BE2C (cell line): ENCODE measurements at regions not wholly inside any gene's neighbourhood (a gene's known extent, or its start where the extent isn't known, plus 50 kb on each side); places are given as distances from the start of the nearest gene placed in this dataset.
A peak's percentile ranks its signal among the peaks of the same experiment; 100 is the strongest.

Experiments
- DNase-seq: peaks from one replicate; pipeline ENCODE4 v3.0.0-alpha.2; 2020
- H3K27me3 ChIP-seq: fragments of 250-450 bp; sonication (Bioruptor Pico); 2 replicates; pipeline ENCODE4 v1.5.1; 2020; ENCODE audit warnings: mild to moderate bottlenecking
- H3K36me3 ChIP-seq: fragments of 250-450 bp; sonication (Bioruptor Pico); 2 replicates; pipeline ENCODE4 v1.5.1; 2020; ENCODE audit warnings: mild to moderate bottlenecking
- H3K4me1 ChIP-seq: fragments of 250-450 bp; sonication (Bioruptor Pico); 2 replicates; pipeline ENCODE4 v1.5.1; 2020
- H3K4me3 ChIP-seq: 2 replicates; pipeline ENCODE4 v1.5.1; 2011; ENCODE audit warnings: low read depth, low read length
- H3K9me3 ChIP-seq: fragments of 250-450 bp; sonication (Bioruptor Pico); 2 replicates; pipeline ENCODE4 v1.5.1; 2020
- TF ChIP-seq, protein P1 (sequence below): IDR thresholded peaks from 2 replicates; pipeline ENCODE4 v1.5.1; 2012; ENCODE audit warnings: mild to moderate bottlenecking, low read depth, low read length

- H3K27me3 ChIP-seq, result no peaks in the 10 kb centered on the region
- H3K9me3 ChIP-seq, result no peaks in the 10 kb centered on the region
- no peaks in the 10 kb centered on the region for H3K36me3 ChIP-seq
- no peaks in the 10 kb centered on the region for H3K4me1 ChIP-seq
- H3K4me3 ChIP-seq, result no peak overlapping the region
- TF ChIP-seq, protein P1, sequence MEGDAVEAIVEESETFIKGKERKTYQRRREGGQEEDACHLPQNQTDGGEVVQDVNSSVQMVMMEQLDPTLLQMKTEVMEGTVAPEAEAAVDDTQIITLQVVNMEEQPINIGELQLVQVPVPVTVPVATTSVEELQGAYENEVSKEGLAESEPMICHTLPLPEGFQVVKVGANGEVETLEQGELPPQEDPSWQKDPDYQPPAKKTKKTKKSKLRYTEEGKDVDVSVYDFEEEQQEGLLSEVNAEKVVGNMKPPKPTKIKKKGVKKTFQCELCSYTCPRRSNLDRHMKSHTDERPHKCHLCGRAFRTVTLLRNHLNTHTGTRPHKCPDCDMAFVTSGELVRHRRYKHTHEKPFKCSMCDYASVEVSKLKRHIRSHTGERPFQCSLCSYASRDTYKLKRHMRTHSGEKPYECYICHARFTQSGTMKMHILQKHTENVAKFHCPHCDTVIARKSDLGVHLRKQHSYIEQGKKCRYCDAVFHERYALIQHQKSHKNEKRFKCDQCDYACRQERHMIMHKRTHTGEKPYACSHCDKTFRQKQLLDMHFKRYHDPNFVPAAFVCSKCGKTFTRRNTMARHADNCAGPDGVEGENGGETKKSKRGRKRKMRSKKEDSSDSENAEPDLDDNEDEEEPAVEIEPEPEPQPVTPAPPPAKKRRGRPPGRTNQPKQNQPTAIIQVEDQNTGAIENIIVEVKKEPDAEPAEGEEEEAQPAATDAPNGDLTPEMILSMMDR, result no peak
- DNase-seq, result no peak
Measured at GRCh38 chr4:83779103-83780052, 243.5 kb downstream of the GPAT3 start.

GRCh38 chr4:83772685-83773084 is 236.8 kb downstream of the GPAT3 start:
- Histone ChIP-seq H3K4me1 (no peaks in the 10 kb centered on the region), H3K9me3 (no peaks in the 10 kb centered on the region), H3K36me3 (no peaks in the 10 kb centered on the region), H3K27me3 (no peaks in the 10 kb centered on the region), H3K4me3 (no peak overlapping the region)
- TF ChIP-seq, protein P1, result no peak
- no peak for DNase-seq

GRCh38 chr4:83771113-83771705 is 235.3 kb downstream of the GPAT3 start:
- H3K4me3 ChIP-seq, result no peak overlapping the region
- peak; percentile 66 for DNase-seq
- no peaks in the 10 kb centered on the region for H3K27me3 ChIP-seq
- H3K9me3 ChIP-seq, result no peaks in the 10 kb centered on the region
- TF ChIP-seq, protein P1, result peak; percentile 87
- H3K4me1 ChIP-seq, result no peaks in the 10 kb centered on the region
- no peaks in the 10 kb centered on the region for H3K36me3 ChIP-seq

- no peaks in the 10 kb centered on the region for H3K27me3 ChIP-seq
- no peak overlapping the region for H3K4me3 ChIP-seq
- no peak for DNase-seq
- TF ChIP-seq, protein P1, result no peak
- no peaks in the 10 kb centered on the region for H3K9me3 ChIP-seq
- no peaks in the 10 kb centered on the region for H3K36me3 ChIP-seq
- no peaks in the 10 kb centered on the region for H3K4me1 ChIP-seq
Measured at GRCh38 chr4:83768146-83768545, 232.2 kb downstream of the GPAT3 start.

DNA sequence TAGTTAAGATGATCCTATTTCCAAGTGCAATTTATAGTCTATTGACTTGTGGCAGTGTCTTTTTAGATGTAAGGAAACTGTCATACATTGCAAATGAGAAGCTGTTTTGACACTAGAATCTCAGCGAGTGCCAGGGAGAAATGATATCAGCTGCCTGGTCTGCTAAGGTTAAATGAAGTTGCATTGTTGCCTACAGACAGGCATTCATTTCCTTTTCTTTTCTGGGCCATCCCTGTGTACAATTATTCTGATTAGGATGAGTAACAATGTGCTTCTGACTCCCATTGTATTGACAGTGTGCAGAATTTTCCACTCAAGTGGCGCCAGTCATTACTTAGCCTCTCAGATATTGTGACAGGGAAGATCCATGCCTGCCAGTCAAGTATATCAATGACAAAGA is 231.2 kb downstream of the GPAT3 start:
- H3K9me3 ChIP-seq, result no peaks in the 10 kb centered on the region
- no peak for DNase-seq
- no peaks in the 10 kb centered on the region for H3K27me3 ChIP-seq
- TF ChIP-seq, protein P1, result no peak
- no peaks in the 10 kb centered on the region for H3K36me3 ChIP-seq
- H3K4me1 ChIP-seq, result no peaks in the 10 kb centered on the region
- no peak overlapping the region for H3K4me3 ChIP-seq

GRCh38 chr4:83759611-83760010 is 223.7 kb downstream of the GPAT3 start:
- Histone ChIP-seq H3K4me3 (no peak overlapping the region), H3K36me3 (no peaks in the 10 kb centered on the region), H3K9me3 (no peaks in the 10 kb centered on the region), H3K4me1 (peaks cover 10% of the 10 kb centered on the region), H3K27me3 (no peaks in the 10 kb centered on the region)
- no peak for DNase-seq
- TF ChIP-seq, protein P1, result no peak
